ENCODE measurements at regions not wholly inside any gene's neighbourhood (a gene's known extent, or its start where the extent isn't known, plus 50 kb on each side); places are given as distances from the start of the nearest gene placed in this dataset.
"Not testable (repeated sequence)": the region's sequence is repeated elsewhere in the genome, so short reads cannot be mapped to it uniquely, and the experiment has no call there.

DNA sequence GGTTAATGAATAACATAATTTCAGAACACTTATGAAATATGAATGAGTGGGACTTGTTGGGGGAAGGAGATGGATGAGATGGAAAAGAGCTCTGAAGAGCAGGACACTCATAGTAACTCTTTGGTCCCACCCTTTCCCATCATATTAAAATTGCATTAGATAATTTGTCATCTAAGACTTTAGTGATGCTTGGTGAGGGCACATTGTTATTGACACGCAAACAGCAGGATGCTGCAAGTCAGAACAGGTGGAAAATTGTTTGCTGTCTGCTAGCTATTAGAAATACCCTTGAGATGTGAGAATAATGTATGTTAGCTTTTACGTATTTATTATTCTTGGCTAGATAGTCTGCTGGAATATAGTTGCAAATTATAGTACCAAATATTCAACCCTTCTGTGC, 75.7 kb downstream of the TANC2 start:
- no peak overlapping the region for H3K27ac ChIP-seq

DNA sequence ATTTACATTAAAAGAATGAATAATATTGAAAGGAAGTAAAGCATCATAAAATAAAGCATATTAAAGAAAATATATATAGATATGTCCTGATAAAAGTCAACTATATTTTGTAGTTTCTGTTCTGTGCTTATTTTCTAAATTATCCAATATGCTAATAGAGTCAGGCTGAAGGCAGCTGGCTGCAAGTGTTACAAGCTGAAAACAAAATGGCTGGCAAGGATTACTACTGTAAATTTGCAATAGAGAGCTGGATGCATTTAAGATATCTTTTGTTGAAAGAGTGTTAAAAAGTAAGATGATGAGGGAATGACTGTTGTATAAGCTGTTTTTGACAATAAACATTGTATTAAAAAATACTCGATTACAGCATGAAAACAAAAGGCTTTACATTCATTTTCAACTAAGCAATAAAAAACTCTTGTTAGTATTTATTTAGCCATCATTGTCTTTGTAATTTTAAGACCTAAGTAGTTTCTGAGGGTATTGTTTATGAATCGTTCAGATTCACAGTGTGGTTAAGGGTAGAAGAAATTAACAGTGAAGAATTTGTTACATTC, 76.3 kb downstream of the TANC2 start:
- TF ChIP-seq, protein P1, sequence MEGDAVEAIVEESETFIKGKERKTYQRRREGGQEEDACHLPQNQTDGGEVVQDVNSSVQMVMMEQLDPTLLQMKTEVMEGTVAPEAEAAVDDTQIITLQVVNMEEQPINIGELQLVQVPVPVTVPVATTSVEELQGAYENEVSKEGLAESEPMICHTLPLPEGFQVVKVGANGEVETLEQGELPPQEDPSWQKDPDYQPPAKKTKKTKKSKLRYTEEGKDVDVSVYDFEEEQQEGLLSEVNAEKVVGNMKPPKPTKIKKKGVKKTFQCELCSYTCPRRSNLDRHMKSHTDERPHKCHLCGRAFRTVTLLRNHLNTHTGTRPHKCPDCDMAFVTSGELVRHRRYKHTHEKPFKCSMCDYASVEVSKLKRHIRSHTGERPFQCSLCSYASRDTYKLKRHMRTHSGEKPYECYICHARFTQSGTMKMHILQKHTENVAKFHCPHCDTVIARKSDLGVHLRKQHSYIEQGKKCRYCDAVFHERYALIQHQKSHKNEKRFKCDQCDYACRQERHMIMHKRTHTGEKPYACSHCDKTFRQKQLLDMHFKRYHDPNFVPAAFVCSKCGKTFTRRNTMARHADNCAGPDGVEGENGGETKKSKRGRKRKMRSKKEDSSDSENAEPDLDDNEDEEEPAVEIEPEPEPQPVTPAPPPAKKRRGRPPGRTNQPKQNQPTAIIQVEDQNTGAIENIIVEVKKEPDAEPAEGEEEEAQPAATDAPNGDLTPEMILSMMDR (conservative IDR thresholded peaks at IDR 0.05) = no peak
- H3K27ac ChIP-seq = no peak overlapping the region

More for the DNA sequence above, 75.7 kb downstream of the TANC2 start:
- TF ChIP-seq, protein P1 (conservative IDR thresholded peaks at IDR 0.05) = no peak

DNA sequence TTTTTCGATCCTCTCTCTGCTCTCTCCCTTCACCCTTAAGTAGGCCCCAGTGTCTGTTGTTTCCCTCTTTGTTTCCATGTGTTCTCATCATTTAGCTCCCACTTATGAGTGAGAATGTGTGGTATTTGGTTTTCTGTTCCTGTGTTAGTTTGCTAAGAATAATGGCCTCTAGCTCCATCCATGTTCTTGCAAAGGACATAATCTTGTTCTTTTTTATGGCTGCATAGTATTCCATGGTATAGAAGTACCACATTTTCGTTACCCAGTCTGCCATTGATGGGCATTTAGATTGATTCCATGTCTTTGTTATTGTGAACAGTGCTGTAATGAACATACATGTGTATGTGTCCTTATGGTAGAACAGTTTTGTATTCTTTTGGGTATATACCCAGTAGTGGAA, 91.5 kb downstream of the TANC2 start:
- H3K27ac ChIP-seq = not testable (repeated sequence)

- TF ChIP-seq, protein P1 (conservative IDR thresholded peaks at IDR 0.05) = no peak
Measured at GRCh38 chr17:63066158-63066813, 100.3 kb downstream of the TANC2 start.

GRCh38 chr17:63069245-63069644, 103.2 kb downstream of the TANC2 start:
- TF ChIP-seq, protein P1 (conservative IDR thresholded peaks at IDR 0.05) = no peak
- no peak overlapping the region for H3K27ac ChIP-seq

More at GRCh38 chr17:63066158-63066813, 100.3 kb downstream of the TANC2 start:
- no peak overlapping the region for H3K27ac ChIP-seq

- H3K27ac ChIP-seq = no peak overlapping the region
- TF ChIP-seq, protein P1 (conservative IDR thresholded peaks at IDR 0.05) = no peak
Measured at GRCh38 chr17:63070031-63070430, 104.0 kb downstream of the TANC2 start.

GRCh38 chr17:63071797-63072196, 105.8 kb downstream of the TANC2 start:
- no peak overlapping the region for H3K27ac ChIP-seq
- TF ChIP-seq, protein P1 (conservative IDR thresholded peaks at IDR 0.05) = no peak

DNA sequence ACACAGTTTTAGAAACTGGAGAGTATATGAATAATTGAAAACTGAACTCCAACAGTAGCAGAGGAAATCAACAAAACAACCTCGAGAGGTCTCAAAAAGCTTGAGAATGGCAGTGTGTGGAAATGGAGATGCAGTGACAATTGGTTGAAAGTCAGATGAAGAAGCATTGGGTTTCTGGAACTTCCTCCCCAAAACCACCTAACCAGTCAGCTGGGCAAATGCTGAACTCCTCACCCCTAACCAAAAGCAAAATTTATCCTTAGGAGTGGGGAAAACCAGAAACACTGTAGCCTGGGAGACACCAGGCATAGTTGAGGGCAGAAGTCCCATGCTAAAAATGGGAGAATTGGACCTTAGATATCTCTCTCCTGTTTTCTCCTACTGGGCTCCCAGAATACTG, 109.9 kb downstream of the TANC2 start:
- TF ChIP-seq, protein P1 (conservative IDR thresholded peaks at IDR 0.05) = no peak
- no peak overlapping the region for H3K27ac ChIP-seq
